ENCODE measurements at regions not wholly inside any gene's neighbourhood (a gene's known extent, or its start where the extent isn't known, plus 50 kb on each side); places are given as distances from the start of the nearest gene placed in this dataset.

DNA sequence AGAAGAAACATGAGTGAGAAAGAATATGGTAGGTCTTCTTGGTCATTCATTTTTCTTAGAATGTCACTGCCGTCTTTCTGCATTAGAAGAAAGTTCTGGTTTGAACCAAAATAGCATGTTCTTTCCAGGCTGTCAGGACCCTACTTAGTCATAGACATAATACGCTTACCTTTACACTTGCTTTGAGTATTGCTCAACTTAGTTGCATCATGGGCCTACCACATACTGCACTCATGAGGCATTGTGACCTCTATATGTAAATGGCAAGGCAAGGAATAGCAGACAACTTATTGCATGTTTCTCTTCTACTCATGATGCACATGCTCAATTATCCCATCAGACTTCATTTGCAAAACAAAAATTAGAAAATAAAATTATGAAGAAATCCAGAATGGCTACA is 415.0 kb downstream of the HLX start:
- H3K4me2 ChIP-seq (ENCODE audit: low read length): no peak overlapping the region
- H2BK12ac ChIP-seq (ENCODE audit: low read length): no peak overlapping the region
- H3K27me3 ChIP-seq (ENCODE audit: insufficient read depth, low read length): no peaks in the 10 kb centered on the region
- no peaks in the 10 kb centered on the region for H3K4me1 ChIP-seq (ENCODE audit: control insufficient read depth in 1 of 2, insufficient read depth in 2 of 2, low read length in 2 of 2)
- no peak overlapping the region for H2BK5ac ChIP-seq (ENCODE audit: low read depth, low read length, poor library complexity)
- no peak overlapping the region for H4K91ac ChIP-seq (ENCODE audit: low read depth, low read length)
- no peak overlapping the region for H2AK5ac ChIP-seq (ENCODE audit: low read length)
- no peaks in the 10 kb centered on the region for H3K9me3 ChIP-seq (ENCODE audit: insufficient read depth, low read depth, low read length)
- H3K79me1 ChIP-seq (ENCODE audit: low read length): no peaks in the 10 kb centered on the region
- H3K36me3 ChIP-seq (ENCODE audit: control insufficient read depth in 1 of 2, insufficient read depth in 2 of 2, low read length in 2 of 2): no peaks in the 10 kb centered on the region
- WGBS (ENCODE audit: extremely low coverage, insufficient coverage, insufficient read length): no CpG with 5 or more reads among the region's 2 CpGs
- H2AFZ ChIP-seq (ENCODE audit: insufficient read depth, low read length, poor library complexity): no peak overlapping the region
- H3K9ac ChIP-seq (ENCODE audit: low read length): no peak overlapping the region
- H3K27ac ChIP-seq (ENCODE audit: low read depth, low read length): no peak overlapping the region
- no peak overlapping the region for H3K18ac ChIP-seq (ENCODE audit: low read length)
- DNase-seq: peak; percentile 65 to 88
- no peaks in the 10 kb centered on the region for H3K79me2 ChIP-seq (ENCODE audit: control insufficient read depth, insufficient read depth, low read length, poor library complexity)
- H2BK120ac ChIP-seq (ENCODE audit: insufficient read depth, low read length, poor library complexity): no peak overlapping the region
- H3K4ac ChIP-seq (ENCODE audit: low read depth, low read length): no peak overlapping the region
- H4K8ac ChIP-seq (ENCODE audit: low read depth, low read length): no peak overlapping the region
- no peak overlapping the region for H3K14ac ChIP-seq (ENCODE audit: low read length)
- H3K23ac ChIP-seq (ENCODE audit: low read length): no peak overlapping the region
- H4K12ac ChIP-seq (ENCODE audit: low read depth, low read length): no peak overlapping the region
- H3K4me3 ChIP-seq (ENCODE audit: low read depth, low read length): no peak overlapping the region

DNA sequence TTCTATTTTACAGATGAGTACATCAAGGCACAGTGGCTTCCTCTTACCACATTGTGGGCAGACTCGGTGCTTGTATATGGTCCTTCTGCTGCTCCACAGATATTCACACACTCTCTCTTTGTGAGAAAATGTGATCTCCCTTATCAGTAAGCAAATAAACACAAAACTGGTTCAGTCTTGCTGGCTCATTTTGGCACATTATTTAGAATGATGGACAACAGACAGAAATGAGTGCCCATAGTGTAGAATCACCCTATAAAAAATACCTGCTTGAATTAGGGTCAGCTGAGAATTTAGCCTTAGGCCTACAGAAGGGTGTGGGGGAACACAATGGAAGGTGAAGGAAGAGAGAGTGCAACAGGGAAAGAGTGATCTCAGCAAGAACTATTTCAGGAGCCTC is 423.1 kb downstream of the HLX start:
- Histone ChIP-seq H3K4me2 (ENCODE audit: low read length) (no peak overlapping the region), H3K23ac (ENCODE audit: low read length) (no peak overlapping the region), H2AK5ac (ENCODE audit: low read length) (no peak overlapping the region), H3K9me3 (ENCODE audit: insufficient read depth, low read depth, low read length) (no peaks in the 10 kb centered on the region), H2BK120ac (ENCODE audit: insufficient read depth, low read length, poor library complexity) (no peak overlapping the region), H3K4ac (ENCODE audit: low read depth, low read length) (no peak overlapping the region), H3K4me3 (ENCODE audit: low read depth, low read length) (no peak overlapping the region), H4K8ac (ENCODE audit: low read depth, low read length) (no peak overlapping the region), H3K79me2 (ENCODE audit: control insufficient read depth, insufficient read depth, low read length, poor library complexity) (no peaks in the 10 kb centered on the region), H3K79me1 (ENCODE audit: low read length) (no peaks in the 10 kb centered on the region), H4K12ac (ENCODE audit: low read depth, low read length) (no peak overlapping the region), H2BK5ac (ENCODE audit: low read depth, low read length, poor library complexity) (no peak overlapping the region), H3K14ac (ENCODE audit: low read length) (no peak overlapping the region), H3K36me3 (ENCODE audit: control insufficient read depth in 1 of 2, insufficient read depth in 2 of 2, low read length in 2 of 2) (no peaks in the 10 kb centered on the region), H2BK12ac (ENCODE audit: low read length) (no peak overlapping the region), H3K27ac (ENCODE audit: low read depth, low read length) (no peak overlapping the region), H3K4me1 (ENCODE audit: control insufficient read depth in 1 of 2, insufficient read depth in 2 of 2, low read length in 2 of 2) (no peaks in the 10 kb centered on the region), H4K91ac (ENCODE audit: low read depth, low read length) (no peak overlapping the region), H3K18ac (ENCODE audit: low read length) (no peak overlapping the region), H2AFZ (ENCODE audit: insufficient read depth, low read length, poor library complexity) (no peak overlapping the region), H3K9ac (ENCODE audit: low read length) (no peak overlapping the region), H3K27me3 (ENCODE audit: insufficient read depth, low read length) (no peaks in the 10 kb centered on the region)
- WGBS (ENCODE audit: extremely low coverage, insufficient coverage, insufficient read length): no CpG with 5 or more reads among the region's 1 CpG
- DNase-seq: no peak

DNA sequence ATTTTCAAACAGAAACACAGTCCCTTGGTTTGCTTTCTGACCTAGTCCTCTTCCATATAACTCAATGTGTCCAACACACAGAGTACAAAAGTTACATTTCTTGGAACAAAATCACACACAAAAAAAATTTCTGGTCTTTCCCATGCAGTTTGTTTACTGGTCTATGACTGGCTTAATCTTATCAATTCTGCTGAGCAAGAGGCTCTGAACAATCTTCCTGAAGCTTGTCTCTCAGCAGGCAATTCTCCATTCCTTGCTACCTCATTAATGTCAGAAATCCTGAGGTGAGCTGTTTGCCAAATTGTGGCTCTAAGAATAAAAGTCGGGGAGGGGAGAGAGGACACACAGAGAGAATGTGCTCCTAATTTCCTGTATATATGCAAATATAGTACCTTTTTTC is 423.6 kb downstream of the HLX start:
- DNase-seq: no peak
- H2AK5ac ChIP-seq (ENCODE audit: low read length): no peak overlapping the region
- no peaks in the 10 kb centered on the region for H3K4me1 ChIP-seq (ENCODE audit: control insufficient read depth in 1 of 2, insufficient read depth in 2 of 2, low read length in 2 of 2)
- no peaks in the 10 kb centered on the region for H3K36me3 ChIP-seq (ENCODE audit: control insufficient read depth in 1 of 2, insufficient read depth in 2 of 2, low read length in 2 of 2)
- no peak overlapping the region for H3K27ac ChIP-seq (ENCODE audit: low read depth, low read length)
- no peak overlapping the region for H2BK12ac ChIP-seq (ENCODE audit: low read length)
- H3K4ac ChIP-seq (ENCODE audit: low read depth, low read length): no peak overlapping the region
- no peak overlapping the region for H3K4me2 ChIP-seq (ENCODE audit: low read length)
- no peak overlapping the region for H2BK120ac ChIP-seq (ENCODE audit: insufficient read depth, low read length, poor library complexity)
- H3K79me2 ChIP-seq (ENCODE audit: control insufficient read depth, insufficient read depth, low read length, poor library complexity): no peaks in the 10 kb centered on the region
- H3K14ac ChIP-seq (ENCODE audit: low read length): no peak overlapping the region
- H3K4me3 ChIP-seq (ENCODE audit: low read depth, low read length): no peak overlapping the region
- no peak overlapping the region for H2AFZ ChIP-seq (ENCODE audit: insufficient read depth, low read length, poor library complexity)
- H2BK5ac ChIP-seq (ENCODE audit: low read depth, low read length, poor library complexity): no peak overlapping the region
- no peak overlapping the region for H4K91ac ChIP-seq (ENCODE audit: low read depth, low read length)
- no peak overlapping the region for H3K23ac ChIP-seq (ENCODE audit: low read length)
- H3K79me1 ChIP-seq (ENCODE audit: low read length): no peaks in the 10 kb centered on the region
- H3K9me3 ChIP-seq (ENCODE audit: insufficient read depth, low read depth, low read length): no peaks in the 10 kb centered on the region
- H4K8ac ChIP-seq (ENCODE audit: low read depth, low read length): no peak overlapping the region
- H3K18ac ChIP-seq (ENCODE audit: low read length): no peak overlapping the region
- H3K9ac ChIP-seq (ENCODE audit: low read length): no peak overlapping the region
- no CpG with 5 or more reads among the region's 1 CpG for WGBS (ENCODE audit: extremely low coverage, insufficient coverage, insufficient read length)
- H4K12ac ChIP-seq (ENCODE audit: low read depth, low read length): no peak overlapping the region
- no peaks in the 10 kb centered on the region for H3K27me3 ChIP-seq (ENCODE audit: insufficient read depth, low read length)

DNA sequence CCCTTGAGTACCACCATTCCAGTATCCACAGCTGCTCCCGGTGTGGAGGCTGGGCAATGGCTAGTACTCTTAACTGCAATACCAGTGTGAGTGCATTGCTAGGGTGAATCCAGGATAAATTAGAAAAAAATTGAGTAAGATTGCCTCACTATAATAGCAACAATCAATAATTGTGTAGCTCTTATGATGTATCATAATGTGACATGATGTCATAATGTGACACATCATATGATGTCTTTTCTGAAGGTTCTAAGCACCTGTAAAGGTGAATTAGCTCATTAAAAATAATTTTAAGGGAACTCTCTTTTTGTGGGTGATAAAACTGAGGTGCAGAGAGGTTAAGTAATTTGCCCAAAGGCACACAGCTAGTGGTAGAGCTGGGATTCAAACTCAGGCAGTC is 424.4 kb downstream of the HLX start:
- Histone ChIP-seq H2BK12ac (ENCODE audit: low read length) (no peak overlapping the region), H3K27me3 (ENCODE audit: insufficient read depth, low read length) (no peaks in the 10 kb centered on the region), H3K18ac (ENCODE audit: low read length) (no peak overlapping the region), H2AK5ac (ENCODE audit: low read length) (no peak overlapping the region), H3K4me1 (ENCODE audit: control insufficient read depth in 1 of 2, insufficient read depth in 2 of 2, low read length in 2 of 2) (no peaks in the 10 kb centered on the region), H3K79me2 (ENCODE audit: control insufficient read depth, insufficient read depth, low read length, poor library complexity) (no peaks in the 10 kb centered on the region), H3K4me3 (ENCODE audit: low read depth, low read length) (no peak overlapping the region), H3K23ac (ENCODE audit: low read length) (peak overlapping the region; percentile 95), H3K9ac (ENCODE audit: low read length) (no peak overlapping the region), H3K27ac (ENCODE audit: low read depth, low read length) (no peak overlapping the region), H4K12ac (ENCODE audit: low read depth, low read length) (no peak overlapping the region), H4K91ac (ENCODE audit: low read depth, low read length) (no peak overlapping the region), H2AFZ (ENCODE audit: insufficient read depth, low read length, poor library complexity) (no peak overlapping the region), H2BK120ac (ENCODE audit: insufficient read depth, low read length, poor library complexity) (no peak overlapping the region), H2BK5ac (ENCODE audit: low read depth, low read length, poor library complexity) (no peak overlapping the region), H3K4me2 (ENCODE audit: low read length) (no peak overlapping the region), H3K4ac (ENCODE audit: low read depth, low read length) (no peak overlapping the region), H3K9me3 (ENCODE audit: insufficient read depth, low read depth, low read length) (peaks cover 1% of the 10 kb centered on the region), H3K36me3 (ENCODE audit: control insufficient read depth in 1 of 2, insufficient read depth in 2 of 2, low read length in 2 of 2) (no peaks in the 10 kb centered on the region), H3K14ac (ENCODE audit: low read length) (no peak overlapping the region), H3K79me1 (ENCODE audit: low read length) (no peaks in the 10 kb centered on the region), H4K8ac (ENCODE audit: low read depth, low read length) (no peak overlapping the region)
- no CpG with 5 or more reads among the region's 1 CpG for WGBS (ENCODE audit: extremely low coverage, insufficient coverage, insufficient read length)
- no peak for DNase-seq

All from trophoblast cell (in vitro differentiated cells and primary cell).